HCT116 (cell line): ENCODE measurements at regions not wholly inside any gene's neighbourhood (a gene's known extent, or its start where the extent isn't known, plus 50 kb on each side); places are given as distances from the start of the nearest gene placed in this dataset.

Experiments
- CEBPB ChIP-seq: IDR thresholded peaks from 2 replicates; pipeline ENCODE4 v1.6.1; 2012; ENCODE audit warnings: low read depth
- CTCF ChIP-seq, 3 experiments: fragments of 200-600 bp in 1 of 3; sonication (generic) in 1 of 3; IDR thresholded peaks in 2 of 3; conservative IDR thresholded peaks in 1 of 3; 2 replicates each; pipeline ENCODE4 v1.5.1; 2012 to 2017; ENCODE audit warnings: low read depth in 2 of 3, low read length in 2 of 3, antibody characterized with exemption in 1 of 3, borderline replicate concordance in 1 of 3, control low read depth in 1 of 3, mild to moderate bottlenecking in 1 of 3, mixed read lengths in 1 of 3, mixed run types in 1 of 3, moderate library complexity in 1 of 3; ENCODE audit not compliant: insufficient read depth in 1 of 3
- EZH2phosphoT487 ChIP-seq: fragments of 200-600 bp; IDR thresholded peaks from 2 replicates; pipeline ENCODE4 v1.6.1; 2018; ENCODE audit warnings: antibody characterized with exemption, borderline replicate concordance
- POLR2A ChIP-seq: IDR thresholded peaks from 2 replicates; pipeline ENCODE4 v1.7.0; 2011; ENCODE audit warnings: borderline replicate concordance; ENCODE audit not compliant: insufficient read depth, insufficient read length; ENCODE audit errors: extremely low read depth
- POLR2AphosphoS5 ChIP-seq: IDR thresholded peaks from 2 replicates; pipeline ENCODE4 v1.6.1; 2011; ENCODE audit warnings: mild to moderate bottlenecking, low read depth, low read length, moderate library complexity
- RAD21 ChIP-seq: IDR thresholded peaks from 2 replicates; pipeline ENCODE4 v1.6.1; 2012; ENCODE audit warnings: low read depth, mild to moderate bottlenecking
- SIN3A ChIP-seq: IDR thresholded peaks from 2 replicates; pipeline ENCODE4 v1.6.1; 2012; ENCODE audit warnings: low read depth
- SP1 ChIP-seq: IDR thresholded peaks from 2 replicates; pipeline ENCODE4 v1.6.1; 2012; ENCODE audit warnings: low read depth
- YY1 ChIP-seq: IDR thresholded peaks from 2 replicates; pipeline ENCODE4 v1.6.1; 2011; ENCODE audit warnings: low read length, low read depth, moderate library complexity, mild to moderate bottlenecking; ENCODE audit not compliant: insufficient replicate concordance; ENCODE audit errors: extremely low read depth
- ZBTB33 ChIP-seq: IDR thresholded peaks from 2 replicates; pipeline ENCODE4 v1.6.1; 2011; ENCODE audit warnings: mild to moderate bottlenecking, low read length, moderate library complexity; ENCODE audit not compliant: insufficient replicate concordance; ENCODE audit errors: extremely low read depth
- ZFX ChIP-seq: fragments of 450-650 bp; IDR thresholded peaks from 2 replicates; pipeline ENCODE4 v1.6.1; 2017
- ZNF274 ChIP-seq: fragments of 200-500 bp; sonication (Bioruptor generic); IDR thresholded peaks from 2 replicates; pipeline ENCODE4 v1.6.1; 2014; ENCODE audit warnings: mild to moderate bottlenecking, low read depth, low read length, inconsistent platforms
- TF ChIP-seq, protein P1 (sequence below): IDR thresholded peaks from 2 replicates; pipeline ENCODE4 v1.6.1; 2012

- TF ChIP-seq, protein P1, sequence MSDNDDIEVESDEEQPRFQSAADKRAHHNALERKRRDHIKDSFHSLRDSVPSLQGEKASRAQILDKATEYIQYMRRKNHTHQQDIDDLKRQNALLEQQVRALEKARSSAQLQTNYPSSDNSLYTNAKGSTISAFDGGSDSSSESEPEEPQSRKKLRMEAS: no peak
- TF ChIP-seq ZFX (no peak), CTCF (IDR thresholded peaks at IDR 0.05 in 2 of 3, conservative IDR thresholded peaks at IDR 0.05 in 1 of 3; ENCODE audit: borderline replicate concordance in 1 of 3, insufficient read depth in 1 of 3, low read depth in 2 of 3, low read length in 2 of 3) (no peak), YY1 (no peak), ZBTB33 (no peak), ZNF274 (no peak), POLR2AphosphoS5 (no peak), RAD21 (no peak), POLR2A (no peak), CEBPB (no peak), EZH2phosphoT487 (no peak), SIN3A (no peak), SP1 (no peak)
Observed at GRCh38 chr9:118273048-118273447, 568.8 kb downstream of the TLR4 start.
